Heart right ventricle (tissue), 16 donors: ENCODE measurements at regions not wholly inside any gene's neighbourhood (a gene's known extent, or its start where the extent isn't known, plus 50 kb on each side); places are given as distances from the start of the nearest gene placed in this dataset.

ENCODE experiments used
- ATAC-seq, 8 donors: fragments of 200-7000 bp; cut with Tn5 transposase; one replicate each; pipeline ENCODE4 v1.9.1; 2020; ENCODE audit warnings: mild to moderate bottlenecking in 8 of 8, moderate library complexity in 8 of 8, moderate number of reproducible peaks in 1 of 8
- DNase-seq, 2 donors: peaks; one replicate each; pipeline ENCODE4 v3.0.0-alpha.2; 2020
- H3K27ac ChIP-seq, 10 donors: fragments of 200-600 bp; sonication (generic) in 2 of 10; one replicate each; pipeline versions ENCODE4 v1.5.0 to v1.8.0; 2020 to 2022; ENCODE audit warnings: mild to moderate bottlenecking in 3 of 10
- H3K27me3 ChIP-seq, 7 donors: fragments of 200-600 bp; one replicate each; pipeline ENCODE4 v1.8.0; 2021 to 2022; ENCODE audit warnings: mild to moderate bottlenecking in 2 of 7
- H3K36me3 ChIP-seq, 9 donors: fragments of 200-600 bp; sonication (generic) in 1 of 9; one replicate each; pipeline versions ENCODE4 v1.5.0 to v1.8.0; 2020 to 2022; ENCODE audit warnings: mild to moderate bottlenecking in 2 of 9
- H3K4me1 ChIP-seq, 9 donors: fragments of 200-600 bp; sonication (generic) in 1 of 9; one replicate each; pipeline versions ENCODE4 v1.5.0 to v1.8.0; 2020 to 2022; ENCODE audit warnings: mild to moderate bottlenecking in 4 of 9
- H3K4me3 ChIP-seq, 10 donors: fragments of 200-600 bp; sonication (generic) in 2 of 10; one replicate each; pipeline versions ENCODE4 v1.5.0 to v1.8.0; 2020 to 2022; ENCODE audit warnings: mild to moderate bottlenecking in 7 of 10, moderate library complexity in 2 of 10
- H3K9me3 ChIP-seq, 11 donors: fragments of 200-600 bp in 10 of 11; sonication (generic) in 2 of 11; one replicate each; pipeline versions ENCODE4 v1.5.0 to v1.8.0; 2013 to 2022; ENCODE audit warnings: mild to moderate bottlenecking in 2 of 11, control low read depth in 1 of 11, moderate library complexity in 1 of 11
- WGBS, 2 donors: extraction: QIAGEN DNeasy Blood & Tissue Kit; methylation state at CpG; one replicate each; pipeline ENCODE4 v1.1.7; 2013; ENCODE audit warnings: inconsistent platforms in 1 of 2; 5-methylcytosine and 5-hydroxymethylcytosine counted together
- intact Hi-C, 10 donors: fragments of 100-400 bp; cut with DNase I; formaldehyde crosslinking; loops; one replicate each; pipeline versions ENCODE4 v1.11.1 to v1.14.2; 2022
- TF ChIP-seq, protein P1 (sequence below), 9 donors: fragments of 200-600 bp; sonication (generic) in 2 of 9; IDR thresholded peaks; one replicate each; pipeline versions ENCODE4 v1.5.0 to v1.8.0; 2021 to 2022; ENCODE audit warnings: antibody characterized with exemption in 9 of 9, mild to moderate bottlenecking in 5 of 9, moderate library complexity in 1 of 9
- donor health status: Arrhythmogenic right ventricular cardiomyopathy.
- donor health status: ischemic (EF 13 %, LVEDD 7.1; RV severe dilation, severe dysfunction).
- donor health status: healthy with polysubstance abuse.
- donor health status: DM: no; HTN: yes; CAD: no.
- donor health status: DM: no; HTN: no; CAD: no.
- donor health status: ischemic (EF 25% LVEDD 6.9; RV normal size, moderate dysfunction).
- donor health status: ischemic (EF 25% LVEDD 5.7; RV mildly dilated, moderate dysfunction).
- donor health status: healthy.
- donor health status: DM: yes; HTN: yes; CAD: no.
- donor health status: Ischemic cardiomyopathy.
- donor health status: ischemic (EF 35%, LVEDD 5.7; RV mildly dilated, moderate dysfunction).
- donor health status: nonischemic (EF 11% LVEDD 7.7; RV severe dilation, severe dysfunction).
- donor health status: DM: yes; HTN: yes; CAD: no.
- donor health status: PGD.
- donor health status: ischemic (EF 29% LVEDD 5.4; RV normal size, mild dysfunction).
- donor health status: nonischemic (EF 23%, LVEDD 6.1; RV moderate dilation, normal function).

- intact Hi-C loops, result no loop called here
- H3K9me3 ChIP-seq, result peaks cover 0 to 37% (median 7%) of the 10 kb centered on the region in 11 donors
- no peak overlapping the region for H3K27ac ChIP-seq
- ATAC-seq (no peak), DNase-seq (no peak)
- 19 to 23% methylated on average over 2 of the region's 2 CpGs for WGBS, 2 donors
- TF ChIP-seq, protein P1, sequence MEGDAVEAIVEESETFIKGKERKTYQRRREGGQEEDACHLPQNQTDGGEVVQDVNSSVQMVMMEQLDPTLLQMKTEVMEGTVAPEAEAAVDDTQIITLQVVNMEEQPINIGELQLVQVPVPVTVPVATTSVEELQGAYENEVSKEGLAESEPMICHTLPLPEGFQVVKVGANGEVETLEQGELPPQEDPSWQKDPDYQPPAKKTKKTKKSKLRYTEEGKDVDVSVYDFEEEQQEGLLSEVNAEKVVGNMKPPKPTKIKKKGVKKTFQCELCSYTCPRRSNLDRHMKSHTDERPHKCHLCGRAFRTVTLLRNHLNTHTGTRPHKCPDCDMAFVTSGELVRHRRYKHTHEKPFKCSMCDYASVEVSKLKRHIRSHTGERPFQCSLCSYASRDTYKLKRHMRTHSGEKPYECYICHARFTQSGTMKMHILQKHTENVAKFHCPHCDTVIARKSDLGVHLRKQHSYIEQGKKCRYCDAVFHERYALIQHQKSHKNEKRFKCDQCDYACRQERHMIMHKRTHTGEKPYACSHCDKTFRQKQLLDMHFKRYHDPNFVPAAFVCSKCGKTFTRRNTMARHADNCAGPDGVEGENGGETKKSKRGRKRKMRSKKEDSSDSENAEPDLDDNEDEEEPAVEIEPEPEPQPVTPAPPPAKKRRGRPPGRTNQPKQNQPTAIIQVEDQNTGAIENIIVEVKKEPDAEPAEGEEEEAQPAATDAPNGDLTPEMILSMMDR (IDR thresholded peaks at IDR 0.05), result no peak
- H3K4me3 ChIP-seq, result no peak overlapping the region
- H3K36me3 ChIP-seq, result no peaks in the 10 kb centered on the region
- H3K27me3 ChIP-seq, result no peaks in the 10 kb centered on the region
- no peaks in the 10 kb centered on the region for H3K4me1 ChIP-seq
These were observed 123.3 kb upstream of the TMTC4 start for GRCh38 chr13:100797921-100798320.

- Histone ChIP-seq H3K36me3 (no peaks in the 10 kb centered on the region), H3K4me1 (no peaks in the 10 kb centered on the region), H3K4me3 (no peak overlapping the region), H3K27me3 (no peaks in the 10 kb centered on the region), H3K9me3 (peaks cover 0 to 37% (median 7%) of the 10 kb centered on the region in 11 donors), H3K27ac (no peak overlapping the region)
- TF ChIP-seq, protein P1 (IDR thresholded peaks at IDR 0.05), result no peak
- intact Hi-C loops, result no loop called here
- WGBS, 2 donors, result 83 to 96% methylated on average over 2 of the region's 2 CpGs
- no peak for DNase-seq
- ATAC-seq, result no peak
These were observed 121.9 kb upstream of the TMTC4 start for GRCh38 chr13:100796463-100796862.

DNA sequence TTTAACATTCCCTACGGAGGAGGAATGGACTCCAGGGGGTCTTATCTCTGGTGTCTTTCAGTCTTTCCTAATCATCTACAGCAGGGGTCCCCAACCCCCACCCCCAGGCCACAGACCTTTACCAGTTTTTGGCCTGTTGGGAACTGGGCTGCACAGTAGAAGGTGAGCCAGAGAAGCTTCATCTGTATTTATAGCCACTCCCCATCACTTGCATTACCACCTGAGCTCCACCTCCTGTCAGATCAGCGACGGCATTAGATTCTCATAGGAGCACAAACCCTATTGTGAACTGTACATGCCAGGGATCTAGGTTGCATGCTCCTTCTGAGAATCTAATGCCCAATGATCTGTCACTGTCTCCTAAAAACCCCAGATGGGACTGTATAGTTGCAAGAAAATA, 120.0 kb upstream of the TMTC4 start:
- DNase-seq, result no peak
- intact Hi-C loops, result no loop called here
- H3K4me1 ChIP-seq, result no peaks in the 10 kb centered on the region

DNA sequence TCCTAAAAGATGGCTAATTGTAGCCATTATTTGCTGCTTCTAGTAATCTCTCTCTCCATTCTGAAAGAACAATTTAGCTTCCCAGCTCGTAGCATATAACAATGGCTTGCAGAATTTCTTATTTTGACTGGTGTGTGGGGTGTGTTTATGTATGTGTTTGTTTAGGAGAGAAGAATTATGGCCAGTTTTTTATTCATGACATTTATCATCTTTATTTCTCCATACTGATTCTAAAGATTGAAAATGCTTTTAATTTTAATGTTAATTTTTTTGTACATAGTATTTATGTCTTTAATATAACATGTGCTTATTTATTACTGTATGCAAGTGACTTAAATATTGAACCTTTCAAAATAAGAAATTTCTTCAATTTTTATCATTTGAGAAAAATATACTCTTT, 115.8 kb upstream of the TMTC4 start:
- DNase-seq (no peak), ATAC-seq (no peak)
- H3K27me3 ChIP-seq, result peaks cover 0 to 5% (median 0%) of the 10 kb centered on the region in 7 donors
- TF ChIP-seq, protein P1 (IDR thresholded peaks at IDR 0.05), result no peak
- H3K4me1 ChIP-seq, result peaks cover 0 to 6% (median 0%) of the 10 kb centered on the region in 9 donors
- H3K4me3 ChIP-seq, result no peak overlapping the region
- intact Hi-C loops, result no loop called here
- 29 to 49% methylated on average over 1 of the region's 1 CpG for WGBS, 2 donors
- peaks cover 0 to 37% (median 6%) of the 10 kb centered on the region in 11 donors for H3K9me3 ChIP-seq
- no peaks in the 10 kb centered on the region for H3K36me3 ChIP-seq
- H3K27ac ChIP-seq, result no peak overlapping the region

More for the DNA sequence above, 120.0 kb upstream of the TMTC4 start:
- Histone ChIP-seq H3K27me3 (no peaks in the 10 kb centered on the region), H3K9me3 (peaks cover 0 to 37% (median 7%) of the 10 kb centered on the region in 11 donors), H3K4me3 (no peak overlapping the region), H3K36me3 (no peaks in the 10 kb centered on the region), H3K27ac (no peak overlapping the region)
- WGBS, 2 donors, result 83 to 91% methylated on average over 3 of the region's 3 CpGs
- no peak for ATAC-seq
- TF ChIP-seq, protein P1 (IDR thresholded peaks at IDR 0.05), result no peak
